Tibial nerve (tissue), 4 donors: ENCODE measurements at regions not wholly inside any gene's neighbourhood (a gene's known extent, or its start where the extent isn't known, plus 50 kb on each side); places are given as distances from the start of the nearest gene placed in this dataset.

Experiments used
- CTCF ChIP-seq, 5 experiments: fragments of 200-600 bp in 3 of 5; fragments of 450-650 bp in 2 of 5; sonication (generic) in 3 of 5; IDR thresholded peaks; one replicate each; pipeline ENCODE4 v1.5.1; 2016 to 2019; ENCODE audit warnings: antibody characterized with exemption in 5 of 5, mild to moderate bottlenecking in 3 of 5, moderate library complexity in 2 of 5
- EP300 ChIP-seq, 2 donors: sonication (generic); formaldehyde crosslinking; IDR thresholded peaks; one replicate each; pipeline ENCODE4 v1.6.1; 2017; ENCODE audit warnings: antibody characterized with exemption in 2 of 2, mild to moderate bottlenecking in 1 of 2
- POLR2A ChIP-seq, 2 donors: fragments of 450-650 bp; IDR thresholded peaks; one replicate each; pipeline ENCODE4 v1.6.1; 2017; ENCODE audit warnings: antibody characterized with exemption in 2 of 2, mild to moderate bottlenecking in 2 of 2, moderate library complexity in 2 of 2

DNA sequence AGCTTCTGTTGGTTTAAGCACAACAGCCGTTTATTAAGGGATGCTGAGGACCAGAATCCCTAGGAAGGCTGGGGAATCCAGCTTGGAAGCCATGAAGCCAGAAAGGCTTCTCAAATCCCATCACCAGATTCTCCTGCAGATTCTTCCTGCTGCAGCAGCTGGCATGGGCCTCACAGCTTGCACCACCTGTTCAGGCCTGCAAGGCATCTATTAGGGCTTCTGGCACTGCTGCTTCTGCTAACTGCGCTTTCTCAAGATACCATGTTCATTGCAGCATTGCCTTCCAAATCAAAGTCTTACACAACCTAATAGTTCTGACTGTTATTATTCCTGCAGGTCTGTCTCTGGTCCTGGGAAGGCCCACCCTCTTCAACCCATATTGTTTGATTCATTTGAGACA lies 51.2 kb upstream of the ZNF366 start:
- TF ChIP-seq CTCF (IDR thresholded peaks at IDR 0.05) (no peak), POLR2A (IDR thresholded peaks at IDR 0.05) (no peak), EP300 (IDR thresholded peaks at IDR 0.05) (no peak)
